ENCODE measurements at regions not wholly inside any gene's neighbourhood (a gene's known extent, or its start where the extent isn't known, plus 50 kb on each side); places are given as distances from the start of the nearest gene placed in this dataset.
"Not testable (repeated sequence)": the region's sequence is repeated elsewhere in the genome, so short reads cannot be mapped to it uniquely, and the experiment has no call there.

DNA sequence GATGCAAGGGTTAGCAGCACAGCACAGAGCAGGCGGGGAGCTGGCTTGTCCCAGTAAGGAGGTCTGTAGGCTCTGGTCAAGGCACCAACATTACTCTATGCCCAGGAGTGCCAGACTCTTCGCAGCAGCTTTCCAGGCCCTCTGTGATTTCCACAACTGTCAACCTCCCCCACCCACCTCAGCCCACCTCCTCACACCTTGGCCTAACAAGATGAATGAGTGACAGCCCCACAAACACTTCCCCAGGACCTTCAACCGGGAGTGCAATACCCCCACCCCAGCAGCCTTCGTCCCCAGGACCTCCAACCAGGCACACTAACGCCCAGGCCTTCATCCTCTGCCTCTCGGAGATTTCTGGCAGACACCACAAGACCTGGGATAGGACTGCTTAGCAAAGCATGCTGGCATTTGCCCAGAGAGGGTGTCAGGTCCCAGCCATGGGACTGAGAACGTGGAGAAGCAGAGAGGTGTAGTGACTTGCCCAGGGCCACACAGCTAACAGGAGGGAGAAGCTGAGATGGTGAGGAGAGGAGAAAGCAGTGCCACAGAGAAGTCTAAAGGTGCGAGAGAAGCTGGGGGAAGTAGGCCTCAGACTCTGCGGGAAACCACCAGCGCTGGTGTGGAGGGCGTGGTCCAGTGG, 73.4 kb downstream of the KCNJ18 start:
- TF ChIP-seq, protein P1, sequence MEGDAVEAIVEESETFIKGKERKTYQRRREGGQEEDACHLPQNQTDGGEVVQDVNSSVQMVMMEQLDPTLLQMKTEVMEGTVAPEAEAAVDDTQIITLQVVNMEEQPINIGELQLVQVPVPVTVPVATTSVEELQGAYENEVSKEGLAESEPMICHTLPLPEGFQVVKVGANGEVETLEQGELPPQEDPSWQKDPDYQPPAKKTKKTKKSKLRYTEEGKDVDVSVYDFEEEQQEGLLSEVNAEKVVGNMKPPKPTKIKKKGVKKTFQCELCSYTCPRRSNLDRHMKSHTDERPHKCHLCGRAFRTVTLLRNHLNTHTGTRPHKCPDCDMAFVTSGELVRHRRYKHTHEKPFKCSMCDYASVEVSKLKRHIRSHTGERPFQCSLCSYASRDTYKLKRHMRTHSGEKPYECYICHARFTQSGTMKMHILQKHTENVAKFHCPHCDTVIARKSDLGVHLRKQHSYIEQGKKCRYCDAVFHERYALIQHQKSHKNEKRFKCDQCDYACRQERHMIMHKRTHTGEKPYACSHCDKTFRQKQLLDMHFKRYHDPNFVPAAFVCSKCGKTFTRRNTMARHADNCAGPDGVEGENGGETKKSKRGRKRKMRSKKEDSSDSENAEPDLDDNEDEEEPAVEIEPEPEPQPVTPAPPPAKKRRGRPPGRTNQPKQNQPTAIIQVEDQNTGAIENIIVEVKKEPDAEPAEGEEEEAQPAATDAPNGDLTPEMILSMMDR (IDR thresholded peaks at IDR 0.05) = not testable (repeated sequence)
- TF ChIP-seq POLR2AphosphoS5 (IDR thresholded peaks at IDR 0.05) = not testable (repeated sequence)

Measured in suprapubic skin (tissue), 3 donors.